ENCODE measurements at regions not wholly inside any gene's neighbourhood (a gene's known extent, or its start where the extent isn't known, plus 50 kb on each side); places are given as distances from the start of the nearest gene placed in this dataset.
"Not testable (repeated sequence)": the region's sequence is repeated elsewhere in the genome, so short reads cannot be mapped to it uniquely, and the experiment has no call there.

- DNase-seq (ENCODE audit: low read depth), result no peak
Observed at GRCh38 chr6:156689656-156690055, 87.5 kb upstream of the ARID1B start.

DNA sequence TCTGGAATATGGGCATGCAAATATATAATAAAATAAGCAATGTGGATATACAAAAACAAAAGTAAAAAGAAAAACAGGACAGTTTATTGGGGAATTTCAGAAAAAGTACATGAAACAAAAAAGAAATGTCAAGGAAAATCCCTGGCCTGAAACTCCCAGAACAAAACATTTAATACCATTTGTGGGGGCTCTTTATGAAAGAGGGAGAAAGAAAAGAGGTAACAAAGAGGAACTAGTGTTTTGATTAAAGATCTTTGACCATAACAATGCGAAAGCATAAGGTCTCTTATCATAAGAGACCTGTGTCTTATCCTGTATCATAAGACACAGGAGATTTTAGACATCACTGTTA, 88.6 kb upstream of the ARID1B start:
- no peak for DNase-seq (ENCODE audit: low read depth)

DNA sequence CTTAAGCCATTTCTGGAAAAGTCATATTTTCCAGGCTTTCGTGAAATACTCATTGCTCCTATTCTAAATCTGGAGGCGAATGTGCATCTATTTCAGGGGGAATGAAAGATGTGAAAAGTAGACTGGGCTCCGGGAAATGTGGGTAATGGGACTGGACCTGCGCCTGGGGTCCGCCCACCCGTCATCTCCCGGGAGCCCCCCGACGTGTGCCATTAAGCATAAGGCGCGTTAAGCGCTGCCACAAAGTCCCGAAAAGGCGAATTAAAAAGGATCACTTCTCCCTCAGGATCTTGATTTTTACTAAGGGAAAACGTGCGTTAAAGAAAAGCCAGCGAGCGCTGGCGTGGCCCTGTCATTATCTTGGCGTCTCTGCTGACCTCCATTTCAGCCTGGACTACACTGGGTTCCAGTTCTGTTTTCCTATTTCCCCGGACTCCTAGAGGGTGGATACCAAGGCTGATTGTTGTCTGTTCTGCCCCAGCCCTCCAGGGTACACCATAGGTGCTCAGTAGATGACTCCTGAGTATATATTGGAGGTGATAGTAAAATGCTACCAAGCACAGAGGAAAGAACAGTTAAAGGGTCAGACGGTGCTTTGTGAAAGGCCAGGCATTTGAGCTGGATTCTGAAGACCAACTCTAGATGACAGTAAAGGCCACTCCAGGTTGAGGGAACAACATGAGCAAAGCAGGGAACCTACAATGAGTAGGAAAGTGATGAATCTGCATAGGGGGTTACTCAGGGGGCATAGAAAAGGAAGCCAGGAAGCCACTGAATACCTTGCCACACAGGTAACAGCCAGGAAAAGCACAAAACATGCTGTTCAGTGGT, 89.2 kb upstream of the ARID1B start:
- DNase-seq (ENCODE audit: low read depth), result peak; percentile 13

DNA sequence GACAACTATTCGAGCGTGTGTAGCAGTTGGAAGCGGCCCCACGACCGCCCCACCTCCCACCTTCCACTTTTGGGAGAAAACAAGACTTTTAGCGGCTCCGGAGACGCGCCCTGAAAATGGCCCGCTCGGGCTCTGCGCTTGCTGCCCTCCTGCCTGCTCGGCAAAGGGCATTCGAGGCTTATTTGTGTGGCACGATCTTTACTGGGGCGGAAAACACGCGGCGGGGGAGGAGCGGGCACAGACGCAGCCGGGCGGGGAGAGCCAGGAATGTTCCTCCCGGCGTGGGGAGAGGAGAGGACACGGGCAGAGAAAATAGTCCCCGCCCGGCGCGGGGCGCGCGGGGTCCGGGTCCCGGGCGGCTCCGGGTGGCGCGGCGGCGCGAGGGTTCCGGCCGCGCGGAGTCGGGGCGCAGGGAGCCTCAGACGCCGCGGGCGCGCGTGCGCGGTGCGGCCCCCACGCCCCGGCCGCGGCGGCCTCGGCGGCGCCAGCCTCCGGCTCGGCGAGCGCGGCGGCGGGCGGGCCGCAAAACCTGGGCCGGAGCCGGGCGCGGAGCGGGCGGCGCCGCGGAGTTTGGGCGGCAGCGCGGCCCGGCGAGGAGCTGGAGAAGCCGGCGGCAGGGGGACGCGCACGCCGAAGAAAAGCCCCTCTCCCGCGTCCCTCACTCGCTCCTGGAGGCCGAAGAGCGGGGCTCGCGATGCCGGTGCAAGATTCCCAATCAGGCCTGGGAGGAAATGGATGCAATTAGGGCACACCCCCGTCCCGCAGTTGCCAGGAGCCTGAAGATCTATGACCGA, 90.0 kb upstream of the ARID1B start:
- peak; percentile 75 for DNase-seq (ENCODE audit: low read depth)

DNA sequence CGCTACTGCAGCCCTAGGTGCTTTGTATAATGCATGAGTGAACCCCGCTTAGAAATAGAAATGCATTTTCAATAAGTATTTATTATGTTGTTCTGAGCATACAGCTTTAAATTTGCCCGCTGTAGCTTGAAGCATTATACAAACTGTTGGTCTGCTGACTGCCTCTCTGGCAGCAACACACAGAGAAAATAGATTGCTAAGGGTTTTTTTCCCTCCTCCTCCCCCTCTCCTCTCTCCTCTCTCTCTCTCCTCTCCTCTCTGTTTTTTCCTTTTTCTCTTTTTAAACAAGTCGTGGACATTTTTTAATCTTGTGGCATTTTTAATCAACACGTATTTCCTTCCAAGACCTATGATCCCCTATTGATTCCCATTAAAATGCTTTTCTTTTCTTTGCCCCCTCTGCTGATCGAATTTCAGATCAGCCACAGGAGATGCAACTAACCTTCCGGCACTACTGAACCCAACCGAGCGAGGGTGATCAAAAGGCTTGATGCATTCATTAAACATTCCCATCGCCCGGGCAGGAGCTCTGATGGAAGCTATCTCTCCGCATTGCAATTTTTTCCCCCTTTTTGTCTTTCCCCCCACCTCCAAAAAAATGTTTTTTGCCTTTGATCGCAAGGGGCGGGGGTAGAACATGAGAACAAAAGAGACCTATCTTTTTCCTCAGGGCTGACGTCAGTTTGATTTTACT, 90.7 kb upstream of the ARID1B start:
- no peak for DNase-seq (ENCODE audit: low read depth)

- no peak for DNase-seq (ENCODE audit: low read depth)
Observed at GRCh38 chr6:156685823-156686222, 91.4 kb upstream of the ARID1B start.

- no peak for DNase-seq (ENCODE audit: low read depth)
Observed at GRCh38 chr6:156683821-156684220, 93.4 kb upstream of the ARID1B start.

DNA sequence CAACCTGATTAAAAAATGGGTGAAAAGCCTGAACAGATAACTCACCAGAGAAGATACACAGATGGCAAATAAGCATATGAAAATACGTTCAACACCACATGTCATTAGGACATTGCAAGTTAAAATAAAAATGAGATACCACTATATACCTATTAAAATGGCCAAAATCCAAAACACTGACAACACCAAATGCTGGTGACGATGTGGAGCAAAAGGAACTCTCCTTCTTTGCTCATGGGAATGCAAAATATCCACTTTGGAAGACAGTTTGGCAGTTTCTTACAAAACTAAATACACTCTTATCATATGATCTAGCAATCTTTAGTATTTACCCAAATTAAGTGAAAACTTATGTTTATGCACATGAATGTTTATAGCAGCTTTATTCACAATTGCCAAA, 100.5 kb upstream of the ARID1B start:
- DNase-seq (ENCODE audit: low read depth), result no peak

- no peak for DNase-seq (ENCODE audit: low read depth)
Observed at GRCh38 chr6:156674197-156674596, 103.0 kb upstream of the ARID1B start.

- not testable (repeated sequence) for DNase-seq (ENCODE audit: low read depth)
Observed at GRCh38 chr6:156670097-156670496, 107.1 kb upstream of the ARID1B start.

DNA sequence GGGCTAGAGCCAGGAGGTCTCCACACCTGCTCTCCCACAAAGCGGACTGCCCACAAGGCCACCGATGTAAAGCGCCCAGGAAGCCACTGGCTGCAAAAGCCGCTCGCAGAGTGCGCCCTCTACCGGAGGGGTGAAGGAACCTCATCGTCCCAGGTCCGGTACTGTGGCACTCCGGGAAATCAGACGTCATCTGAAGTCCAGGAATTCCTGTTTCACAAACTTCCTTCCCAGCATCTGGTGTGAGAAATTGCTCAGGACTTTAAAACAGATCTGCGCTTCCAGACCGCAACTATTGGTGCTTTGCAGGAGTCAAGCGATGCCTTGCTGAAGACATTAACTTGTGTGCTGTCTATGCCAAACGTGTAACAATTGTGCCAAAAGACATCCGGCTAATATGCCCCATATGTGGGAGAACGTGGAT, 115.1 kb upstream of the ARID1B start:
- no peak for DNase-seq (ENCODE audit: low read depth)

GRCh38 chr6:156660389-156660788, 116.8 kb upstream of the ARID1B start:
- DNase-seq (ENCODE audit: low read depth), result no peak

DNA sequence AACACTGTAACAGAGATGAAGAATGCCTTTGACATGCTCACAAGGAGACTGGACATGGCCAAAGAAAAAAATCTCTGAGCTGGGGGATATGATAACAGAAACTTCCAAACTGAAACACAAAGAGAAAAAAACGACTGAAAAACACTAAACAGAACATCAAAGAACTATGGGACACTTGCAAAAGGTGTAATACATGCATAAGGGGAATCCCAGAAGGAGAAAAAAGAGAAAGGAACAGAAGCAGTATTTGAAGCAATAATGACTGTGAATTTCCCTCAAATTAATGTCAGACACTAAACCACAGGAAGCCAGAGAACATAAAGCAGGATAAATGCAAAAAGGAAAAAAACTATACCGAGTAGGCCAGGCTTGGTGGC, 117.4 kb upstream of the ARID1B start:
- no peak for DNase-seq (ENCODE audit: low read depth)

DNA sequence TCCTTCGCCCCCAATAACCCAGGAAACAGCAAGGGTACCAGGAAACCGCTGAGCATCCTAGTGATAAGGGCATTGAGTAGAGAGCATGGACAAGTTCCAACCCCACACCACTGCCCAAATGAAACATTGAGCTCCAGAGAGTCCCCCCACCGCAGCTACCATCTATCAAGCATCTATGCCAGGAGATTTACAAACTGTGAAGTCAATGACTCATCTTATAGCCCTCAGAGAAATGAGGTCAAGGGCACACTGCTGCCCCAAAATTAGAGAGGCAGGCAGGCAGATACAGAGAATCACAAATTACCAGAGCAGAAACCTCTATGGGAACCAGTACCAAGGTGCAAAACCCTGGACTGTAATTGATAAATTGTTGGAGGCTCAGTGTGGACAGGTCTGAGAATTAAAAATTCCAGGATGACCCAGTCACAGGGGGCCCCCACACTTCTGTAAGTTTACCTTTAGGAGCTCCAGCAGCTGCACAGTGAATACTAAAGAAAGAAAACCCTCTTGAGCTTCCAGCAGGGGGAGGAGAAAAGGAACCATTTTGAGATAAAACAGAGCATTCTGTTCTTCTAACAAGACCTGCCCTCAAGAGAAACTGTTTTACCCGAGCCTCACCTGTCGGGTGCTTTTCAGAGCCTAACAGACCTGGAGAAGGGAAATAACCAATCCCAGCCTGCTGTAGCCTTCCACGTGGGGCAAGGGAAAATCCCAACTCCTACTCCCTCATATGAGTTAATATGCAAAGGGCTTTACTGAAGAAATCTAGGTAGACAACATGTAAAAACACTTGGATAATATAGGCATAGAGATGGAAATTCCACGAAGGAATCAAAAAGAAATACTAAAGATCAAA, 118.0 kb upstream of the ARID1B start:
- no peak for DNase-seq (ENCODE audit: low read depth)

DNA sequence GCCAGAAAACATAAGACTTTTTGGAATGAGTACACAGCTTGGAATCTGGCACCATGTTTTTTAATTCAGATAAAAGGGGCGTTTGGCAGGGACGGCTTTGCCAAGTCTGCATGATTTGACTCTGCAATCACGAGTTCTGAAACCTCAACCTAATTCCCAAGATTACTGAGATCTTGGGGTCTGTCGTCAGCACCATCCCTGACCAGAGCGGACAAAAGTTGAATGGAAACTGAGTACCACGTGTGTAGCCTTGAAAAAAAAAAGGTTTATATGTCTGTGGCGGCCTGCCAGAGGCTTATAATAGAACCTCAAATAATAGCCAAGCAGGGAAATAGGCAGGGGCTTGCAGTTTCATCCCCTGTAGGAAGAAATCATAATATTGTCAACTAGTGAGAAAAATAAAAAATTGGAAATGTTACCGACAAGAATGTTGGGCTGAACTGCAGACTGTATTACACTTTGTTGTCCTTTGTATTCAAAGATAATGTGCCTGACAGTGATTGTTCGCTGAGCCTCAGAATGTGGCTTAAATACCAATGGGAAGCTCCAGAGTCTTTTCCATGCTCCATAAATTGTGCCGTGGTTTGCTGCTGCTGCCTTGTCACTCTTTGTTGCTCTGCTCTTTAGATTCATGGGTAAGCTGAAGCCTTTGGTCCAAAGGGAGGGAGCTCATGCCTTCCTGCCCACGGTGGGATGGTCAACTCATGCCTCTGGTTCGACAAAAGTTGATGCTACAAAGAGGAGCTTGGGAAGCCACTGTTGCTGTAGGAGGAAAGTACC, 118.8 kb upstream of the ARID1B start:
- DNase-seq (ENCODE audit: low read depth), result no peak

GRCh38 chr6:156657296-156657695, 119.9 kb upstream of the ARID1B start:
- DNase-seq (ENCODE audit: low read depth), result no peak

DNA sequence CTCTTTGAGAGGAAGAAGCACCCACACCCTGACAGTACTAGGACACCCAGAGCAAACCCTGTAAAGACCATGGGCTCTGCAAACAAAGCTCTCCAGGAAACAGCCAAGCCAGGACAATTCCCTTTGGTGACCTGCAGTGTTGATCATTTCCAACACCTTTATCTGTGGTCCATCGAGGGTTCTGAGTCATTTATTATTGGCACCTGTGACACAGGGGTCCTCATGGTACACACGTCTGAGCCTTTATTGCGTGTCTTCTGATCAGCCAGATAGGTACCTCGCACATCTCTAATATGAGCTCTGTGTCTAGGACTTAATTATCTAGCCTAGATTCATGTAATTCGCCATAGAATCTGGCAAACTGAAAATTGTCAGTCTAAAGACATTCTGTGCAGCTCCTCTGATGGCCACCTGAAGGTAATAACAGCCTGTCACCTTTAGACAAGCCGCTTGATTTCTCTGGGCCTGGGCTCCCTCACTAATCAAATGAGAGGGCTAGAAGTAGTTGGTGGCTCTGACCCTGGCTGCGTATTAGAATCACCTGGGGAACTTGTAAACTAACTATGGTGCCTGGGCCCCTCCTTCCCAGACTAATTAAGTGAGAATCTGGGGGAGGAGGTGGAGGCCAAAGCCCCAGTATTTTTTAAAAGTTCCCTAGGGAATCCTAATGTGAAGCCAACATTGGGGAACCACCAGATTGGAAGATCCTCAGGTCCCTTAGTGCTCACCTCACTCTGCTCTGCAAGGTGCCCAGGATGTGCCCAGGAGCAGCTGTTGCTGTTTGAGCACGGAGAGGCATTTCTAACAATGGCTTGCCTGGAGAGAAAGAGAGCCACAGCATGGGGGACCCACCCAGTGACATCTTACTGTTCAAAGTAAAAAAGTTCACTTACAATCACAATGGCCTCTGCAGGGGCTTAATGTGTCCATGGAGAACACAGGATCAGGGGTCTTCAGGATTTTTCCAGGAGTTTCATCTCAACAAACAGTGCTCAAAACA, 122.0 kb upstream of the ARID1B start:
- no peak for DNase-seq (ENCODE audit: low read depth)

- no peak for DNase-seq (ENCODE audit: low read depth)
Observed at GRCh38 chr6:156652231-156652750, 124.9 kb upstream of the ARID1B start.

DNA sequence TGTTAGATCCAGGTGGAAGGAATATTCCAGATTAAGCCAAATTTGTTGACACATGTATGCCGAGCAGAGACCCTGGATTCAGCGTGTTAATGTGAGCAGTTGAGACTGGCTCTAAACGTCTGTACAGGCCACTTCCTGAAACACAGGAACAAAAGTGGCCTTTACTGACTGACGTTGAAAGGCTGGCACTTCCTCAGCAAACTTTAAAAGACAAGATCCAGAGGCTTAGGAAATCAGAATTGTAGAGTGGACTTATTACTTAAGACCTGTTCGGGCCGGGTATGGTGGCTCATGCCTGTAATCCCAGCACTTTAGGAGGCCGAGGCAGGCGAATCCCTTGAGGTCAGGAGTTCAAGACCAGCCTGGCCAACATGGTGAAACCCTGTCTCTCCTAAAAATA, 125.7 kb upstream of the ARID1B start:
- DNase-seq (ENCODE audit: low read depth), result no peak
